ENCODE measurements at regions not wholly inside any gene's neighbourhood (a gene's known extent, or its start where the extent isn't known, plus 50 kb on each side); places are given as distances from the start of the nearest gene placed in this dataset.

GRCh38 chr5:102603670-102604069, 104.9 kb upstream of the SLCO6A1 start:
- Mint-ChIP-seq H3K9me3 (no peaks in the 10 kb centered on the region), H3K27me3 (ENCODE audit: insufficient read depth, low read depth, poor library complexity) (no peaks in the 10 kb centered on the region), H3K4me3 (no peak overlapping the region), H3K4me1 (peaks cover 21% of the 10 kb centered on the region), H3K36me3 (ENCODE audit: low read depth) (no peaks in the 10 kb centered on the region), H3K27ac (peak overlapping the region; percentile 29)
- H3K27me3 ChIP-seq (ENCODE audit: insufficient read depth) = no peaks in the 10 kb centered on the region
- no peaks in the 10 kb centered on the region for H4K20me1 ChIP-seq (replicated peaks; ENCODE audit: insufficient read depth)
- TF ChIP-seq ZNF331 (CRISPR knock-in tag; IDR thresholded peaks at IDR 0.05; ENCODE audit: low read depth) (no peak), CREB1 (CRISPR knock-in tag; IDR thresholded peaks at IDR 0.05; ENCODE audit: low read depth) (no peak), EZH2 (IDR thresholded peaks at IDR 0.05; ENCODE audit: low read depth, unreplicated experiment) (no peak), POLR2AphosphoS5 (IDR thresholded peaks at IDR 0.05; ENCODE audit: low read depth) (no peak), REST (IDR thresholded peaks at IDR 0.05; ENCODE audit: unreplicated experiment) (no peak), CTCF (conservative IDR thresholded peaks at IDR 0.05; ENCODE audit: low read depth in 2 of 2) (no peak), NANOG (IDR thresholded peaks at IDR 0.05; ENCODE audit: borderline replicate concordance) (no peak), JUNB (IDR thresholded peaks at IDR 0.05; ENCODE audit: unreplicated experiment) (no peak), STAT1 (IDR thresholded peaks at IDR 0.05; ENCODE audit: unreplicated experiment) (no peak), ETS1 (IDR thresholded peaks at IDR 0.05) (no peak), ZNF462 (CRISPR knock-in tag; IDR thresholded peaks at IDR 0.05) (no peak), EZH2phosphoT487 (IDR thresholded peaks at IDR 0.05; ENCODE audit: unreplicated experiment) (no peak)
- H3K27ac ChIP-seq (ENCODE audit: low read depth) = peak overlapping the region; percentile 12; the same call in 1 of the 2 replicates
- H3K9me2 ChIP-seq (ENCODE audit: insufficient read depth) = no peaks in the 10 kb centered on the region
- no peaks in the 10 kb centered on the region for H3K79me2 ChIP-seq (replicated peaks; ENCODE audit: insufficient read depth)
- ATAC-seq = peak; percentile 64
- H3K4me2 ChIP-seq = peak overlapping the region; percentile 44
- peak; percentile 28 for DNase-seq (ENCODE audit: low spot score)
- H3K4me3 ChIP-seq = peak overlapping the region; percentile 11; the same call in 1 of the 2 replicates
- no peaks in the 10 kb centered on the region for H3F3A ChIP-seq (replicated peaks; ENCODE audit: low read depth)
- H3K36me3 ChIP-seq (ENCODE audit: insufficient read depth) = no peaks in the 10 kb centered on the region
- no peak overlapping the region for H2AFZ ChIP-seq
- H3K4me1 ChIP-seq (ENCODE audit: insufficient read depth) = peaks cover 25% of the 10 kb centered on the region
